Activated naive CD4-positive, alpha-beta T cell treated with anti-CD3 and anti-CD28 coated beads, Interleukin-2, amount 50 U/mL, for 24 hours (primary cell): ENCODE measurements at regions not wholly inside any gene's neighbourhood (a gene's known extent, or its start where the extent isn't known, plus 50 kb on each side); places are given as distances from the start of the nearest gene placed in this dataset.

ENCODE experiments used
- H3K27ac Mint-ChIP-seq: one replicate; pipeline ENCODE4 v1.8.0; 2021; ENCODE audit warnings: mild to moderate bottlenecking, mixed read lengths
- H3K27me3 Mint-ChIP-seq: one replicate; pipeline ENCODE4 v1.8.0; 2021; ENCODE audit warnings: mixed read lengths
- H3K36me3 Mint-ChIP-seq: one replicate; pipeline ENCODE4 v1.8.0; 2021; ENCODE audit warnings: mixed read lengths
- H3K4me1 Mint-ChIP-seq: one replicate; pipeline ENCODE4 v1.8.0; 2021; ENCODE audit warnings: mixed read lengths
- H3K4me3 Mint-ChIP-seq: one replicate; pipeline ENCODE4 v1.8.0; 2021; ENCODE audit warnings: mild to moderate bottlenecking, mixed read lengths
- H3K9me3 Mint-ChIP-seq: one replicate; pipeline ENCODE4 v1.8.0; 2021; ENCODE audit warnings: mixed read lengths

DNA sequence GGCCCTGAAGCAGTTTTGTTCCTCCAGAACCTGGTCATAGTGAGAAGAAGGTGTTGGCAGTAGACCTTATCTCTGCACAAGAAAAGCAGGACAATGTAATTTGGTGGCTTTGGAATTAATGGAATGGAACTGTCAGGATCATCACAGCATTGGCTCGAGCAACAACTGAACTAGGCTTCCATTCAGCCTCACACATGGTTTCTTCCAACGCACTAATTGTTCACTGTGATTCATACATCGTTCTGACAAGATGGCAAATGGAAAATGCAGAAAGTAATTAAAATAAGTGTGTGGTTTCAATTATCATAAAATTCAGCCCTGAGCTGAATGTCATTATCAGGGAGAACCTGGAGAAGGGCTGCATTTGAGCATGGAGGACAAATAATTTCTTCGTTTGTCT is 80.6 kb downstream of the MFSD1 start:
- Mint-ChIP-seq H3K4me1 (no peaks in the 10 kb centered on the region), H3K4me3 (no peak overlapping the region), H3K36me3 (peaks cover 2% of the 10 kb centered on the region), H3K27ac (no peak overlapping the region), H3K9me3 (peaks cover 12% of the 10 kb centered on the region), H3K27me3 (no peaks in the 10 kb centered on the region)

DNA sequence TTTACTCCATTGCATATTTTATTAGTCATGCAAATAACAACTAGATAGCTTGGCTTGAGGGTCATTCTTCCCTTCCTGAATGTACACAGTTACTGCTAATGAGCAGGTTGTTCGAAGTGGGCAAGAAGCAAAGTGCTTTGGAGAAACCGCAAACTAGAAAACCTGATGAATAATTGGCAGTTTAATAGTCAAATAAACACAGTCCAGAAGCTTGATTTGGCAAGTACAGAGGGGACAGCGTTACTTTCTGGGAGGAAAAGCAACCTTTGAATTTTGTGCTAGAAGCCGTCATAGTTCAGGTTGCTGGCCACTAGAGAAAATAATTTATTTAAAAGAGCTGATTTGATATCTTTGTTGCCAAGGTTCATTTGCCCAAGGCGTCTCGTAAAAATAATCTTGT is 94.9 kb downstream of the MFSD1 start:
- Mint-ChIP-seq H3K4me1 (no peaks in the 10 kb centered on the region), H3K27me3 (no peaks in the 10 kb centered on the region), H3K36me3 (no peaks in the 10 kb centered on the region), H3K27ac (no peak overlapping the region), H3K9me3 (no peaks in the 10 kb centered on the region), H3K4me3 (no peak overlapping the region)

- Mint-ChIP-seq H3K27me3 (peaks cover 5% of the 10 kb centered on the region), H3K4me1 (no peaks in the 10 kb centered on the region), H3K4me3 (no peak overlapping the region), H3K27ac (no peak overlapping the region), H3K36me3 (no peaks in the 10 kb centered on the region), H3K9me3 (no peaks in the 10 kb centered on the region)
Measured at GRCh38 chr3:158906749-158907148, 104.9 kb downstream of the MFSD1 start.

DNA sequence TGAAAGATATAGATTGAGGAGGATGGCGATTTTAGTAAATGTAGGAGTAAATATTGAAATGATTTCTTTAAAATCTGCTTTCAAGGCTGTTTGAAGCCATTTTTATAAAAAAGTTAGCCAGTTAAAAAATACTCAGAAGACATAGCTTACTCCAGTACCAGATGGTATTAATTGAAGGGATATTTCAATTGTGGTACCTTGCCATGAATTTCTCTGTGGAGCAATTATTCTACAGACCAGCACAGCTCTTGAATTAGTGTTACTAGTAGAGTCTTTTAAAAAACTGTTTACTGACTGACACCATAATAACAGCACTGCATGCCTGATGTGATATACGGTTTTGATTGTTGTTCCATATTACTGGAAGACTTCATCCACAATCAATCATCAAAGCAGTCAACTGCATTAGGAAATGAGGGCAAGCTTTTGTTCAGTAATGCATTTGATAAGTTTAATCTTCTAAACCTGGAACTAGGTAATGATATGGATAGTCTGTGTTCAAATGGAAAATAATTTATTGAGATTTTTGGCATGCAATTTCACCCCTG is 106.4 kb downstream of the MFSD1 start:
- Mint-ChIP-seq H3K27me3 (peaks cover 5% of the 10 kb centered on the region), H3K27ac (no peak overlapping the region), H3K36me3 (no peaks in the 10 kb centered on the region), H3K4me3 (no peak overlapping the region), H3K9me3 (no peaks in the 10 kb centered on the region), H3K4me1 (no peaks in the 10 kb centered on the region)

GRCh38 chr3:158909870-158910269 is 108.0 kb downstream of the MFSD1 start:
- H3K4me1 Mint-ChIP-seq, result no peaks in the 10 kb centered on the region
- no peak overlapping the region for H3K27ac Mint-ChIP-seq
- peaks cover 7% of the 10 kb centered on the region for H3K27me3 Mint-ChIP-seq
- no peaks in the 10 kb centered on the region for H3K9me3 Mint-ChIP-seq
- no peak overlapping the region for H3K4me3 Mint-ChIP-seq
- H3K36me3 Mint-ChIP-seq, result no peaks in the 10 kb centered on the region

DNA sequence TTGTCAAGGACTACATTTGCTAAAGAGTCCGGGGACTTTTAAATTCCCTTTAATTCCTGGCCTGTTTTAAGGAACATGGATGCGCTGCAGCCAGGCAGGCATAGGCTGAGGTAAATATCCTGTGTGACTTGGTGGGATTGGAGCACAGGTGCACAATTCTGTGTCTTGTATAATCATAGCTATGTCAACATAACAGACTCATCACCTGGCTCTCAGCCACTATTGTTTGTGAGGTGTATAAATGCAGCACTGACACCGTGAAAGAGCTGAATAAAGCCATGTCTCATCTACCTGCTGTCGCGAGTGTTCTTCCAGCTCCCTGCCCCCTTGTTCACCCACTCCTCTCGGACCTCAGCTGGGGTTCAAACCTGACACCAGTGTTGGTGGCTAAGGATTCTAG is 109.7 kb downstream of the MFSD1 start:
- Mint-ChIP-seq H3K27ac (no peak overlapping the region), H3K4me1 (no peaks in the 10 kb centered on the region), H3K27me3 (peaks cover 3% of the 10 kb centered on the region), H3K9me3 (no peaks in the 10 kb centered on the region), H3K4me3 (no peak overlapping the region), H3K36me3 (no peaks in the 10 kb centered on the region)

DNA sequence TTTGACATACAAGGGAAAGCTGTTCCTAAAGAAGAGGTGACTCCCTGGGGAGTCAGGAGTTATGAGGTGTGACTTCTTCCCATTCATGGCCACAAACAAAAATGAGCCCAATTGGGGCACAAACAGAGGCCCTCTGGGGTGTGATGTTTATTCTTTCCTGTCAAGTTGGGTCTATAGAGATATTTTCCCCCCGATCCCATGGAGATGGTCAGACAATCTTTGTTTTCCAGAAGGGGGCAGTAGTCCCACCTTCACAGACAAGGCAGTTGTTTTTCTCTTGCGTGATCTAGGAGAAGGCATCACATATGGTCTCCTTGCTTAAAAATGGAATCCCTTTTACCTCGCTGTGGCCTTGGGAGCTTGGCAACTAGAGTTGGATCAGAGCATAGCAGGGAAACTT is 110.3 kb downstream of the MFSD1 start:
- no peaks in the 10 kb centered on the region for H3K9me3 Mint-ChIP-seq
- H3K4me1 Mint-ChIP-seq, result no peaks in the 10 kb centered on the region
- no peak overlapping the region for H3K4me3 Mint-ChIP-seq
- H3K27ac Mint-ChIP-seq, result no peak overlapping the region
- H3K27me3 Mint-ChIP-seq, result peaks cover 3% of the 10 kb centered on the region
- H3K36me3 Mint-ChIP-seq, result no peaks in the 10 kb centered on the region

DNA sequence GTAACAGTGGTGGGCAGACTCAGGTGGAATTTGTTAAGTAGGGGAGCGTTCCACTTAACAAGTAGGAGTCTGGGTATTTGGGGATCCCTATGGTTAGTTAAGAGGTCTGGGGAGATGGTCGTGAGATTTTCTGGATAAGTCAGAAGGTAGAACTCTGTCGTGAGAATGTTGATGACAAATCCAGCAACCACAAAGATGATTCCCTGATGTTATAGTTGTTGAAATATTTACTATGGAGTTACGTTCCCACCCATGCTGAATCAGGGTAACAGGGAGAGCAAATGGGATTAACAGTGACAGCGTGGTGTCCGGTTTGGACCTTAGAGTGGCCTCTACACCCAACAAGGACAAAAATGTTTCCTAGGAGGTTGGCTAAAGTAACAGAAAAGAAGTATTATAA is 110.8 kb downstream of the MFSD1 start:
- peaks cover 3% of the 10 kb centered on the region for H3K27me3 Mint-ChIP-seq
- no peaks in the 10 kb centered on the region for H3K36me3 Mint-ChIP-seq
- no peak overlapping the region for H3K4me3 Mint-ChIP-seq
- H3K9me3 Mint-ChIP-seq, result no peaks in the 10 kb centered on the region
- H3K27ac Mint-ChIP-seq, result no peak overlapping the region
- H3K4me1 Mint-ChIP-seq, result no peaks in the 10 kb centered on the region

DNA sequence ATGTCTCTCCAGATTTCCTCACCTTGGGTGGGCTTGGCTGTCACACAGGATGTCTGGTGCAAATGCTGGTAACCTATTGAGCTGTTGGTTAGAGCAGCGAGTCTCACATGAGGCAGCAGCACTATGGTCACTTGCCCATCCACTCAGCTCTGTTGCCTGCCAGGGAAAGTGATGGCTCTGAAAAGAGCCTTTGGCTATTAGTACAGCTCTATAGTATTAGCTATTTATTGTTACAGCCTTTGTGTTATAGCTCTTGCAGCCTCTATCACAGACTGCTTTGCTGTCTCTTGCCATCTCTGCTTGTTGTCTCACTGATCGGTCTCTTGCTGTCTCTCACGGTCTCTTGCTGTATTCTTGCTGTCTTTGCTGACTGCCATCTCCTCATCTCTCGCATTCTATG is 114.3 kb downstream of the MFSD1 start:
- no peak overlapping the region for H3K4me3 Mint-ChIP-seq
- no peaks in the 10 kb centered on the region for H3K36me3 Mint-ChIP-seq
- no peaks in the 10 kb centered on the region for H3K4me1 Mint-ChIP-seq
- H3K9me3 Mint-ChIP-seq, result no peaks in the 10 kb centered on the region
- H3K27ac Mint-ChIP-seq, result no peak overlapping the region
- H3K27me3 Mint-ChIP-seq, result peaks cover 3% of the 10 kb centered on the region

DNA sequence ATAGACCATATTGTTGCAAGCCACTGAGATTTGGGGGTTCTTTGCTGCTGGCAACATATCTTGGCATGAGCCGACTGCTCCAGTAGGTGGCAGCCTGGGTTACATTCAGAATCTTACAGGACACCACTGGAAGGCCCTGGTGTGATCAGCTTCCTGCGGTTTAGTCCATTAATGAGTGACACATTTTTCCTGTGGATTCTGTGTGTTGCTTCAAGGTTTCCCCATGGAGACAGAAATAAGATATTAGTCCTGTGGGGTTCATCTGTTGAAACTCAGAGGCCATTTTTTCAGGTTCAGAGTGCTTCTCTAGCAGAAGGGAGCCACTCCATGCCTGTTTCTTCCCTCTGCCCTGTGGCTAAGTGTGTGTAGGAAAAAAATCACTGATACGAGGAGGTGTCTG is 116.2 kb downstream of the MFSD1 start:
- no peaks in the 10 kb centered on the region for H3K9me3 Mint-ChIP-seq
- H3K4me1 Mint-ChIP-seq, result no peaks in the 10 kb centered on the region
- no peaks in the 10 kb centered on the region for H3K36me3 Mint-ChIP-seq
- H3K4me3 Mint-ChIP-seq, result no peak overlapping the region
- H3K27ac Mint-ChIP-seq, result no peak overlapping the region
- H3K27me3 Mint-ChIP-seq, result peaks cover 3% of the 10 kb centered on the region

GRCh38 chr3:158918451-158918850 is 116.6 kb downstream of the MFSD1 start:
- H3K4me1 Mint-ChIP-seq, result no peaks in the 10 kb centered on the region
- H3K36me3 Mint-ChIP-seq, result no peaks in the 10 kb centered on the region
- peaks cover 3% of the 10 kb centered on the region for H3K27me3 Mint-ChIP-seq
- H3K27ac Mint-ChIP-seq, result no peak overlapping the region
- H3K4me3 Mint-ChIP-seq, result no peak overlapping the region
- H3K9me3 Mint-ChIP-seq, result no peaks in the 10 kb centered on the region

DNA sequence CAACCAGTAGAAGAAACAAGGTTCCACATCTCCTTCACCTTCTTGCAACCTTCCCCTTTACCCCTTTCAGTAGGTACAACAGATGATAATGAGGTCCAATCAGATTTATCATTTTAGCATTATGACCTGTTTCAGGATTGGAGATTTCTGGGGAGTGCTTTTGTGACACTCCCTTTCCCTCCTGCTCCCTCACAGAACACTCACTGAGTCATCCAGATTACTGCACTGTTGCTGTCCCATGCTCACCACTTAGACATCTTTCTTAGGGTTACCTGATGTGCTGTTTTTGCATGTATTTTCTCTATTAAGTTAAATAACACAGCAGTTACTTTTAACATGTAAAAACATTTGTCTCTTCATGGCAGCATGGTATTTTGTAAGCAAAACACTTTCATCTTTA is 118.5 kb downstream of the MFSD1 start:
- Mint-ChIP-seq H3K4me3 (no peak overlapping the region), H3K36me3 (no peaks in the 10 kb centered on the region), H3K27me3 (peaks cover 2% of the 10 kb centered on the region), H3K4me1 (no peaks in the 10 kb centered on the region), H3K27ac (no peak overlapping the region), H3K9me3 (no peaks in the 10 kb centered on the region)

- Mint-ChIP-seq H3K36me3 (peaks cover 3% of the 10 kb centered on the region), H3K4me1 (no peaks in the 10 kb centered on the region), H3K27ac (no peak overlapping the region), H3K4me3 (no peak overlapping the region), H3K9me3 (no peaks in the 10 kb centered on the region), H3K27me3 (peaks cover 3% of the 10 kb centered on the region)
Measured at GRCh38 chr3:158925021-158925420, 123.2 kb downstream of the MFSD1 start.

- H3K4me1 Mint-ChIP-seq, result no peaks in the 10 kb centered on the region
- H3K4me3 Mint-ChIP-seq, result no peak overlapping the region
- H3K27me3 Mint-ChIP-seq, result peaks cover 3% of the 10 kb centered on the region
- H3K9me3 Mint-ChIP-seq, result no peaks in the 10 kb centered on the region
- peaks cover 3% of the 10 kb centered on the region for H3K36me3 Mint-ChIP-seq
- no peak overlapping the region for H3K27ac Mint-ChIP-seq
Measured at GRCh38 chr3:158925828-158926494, 124.1 kb downstream of the MFSD1 start.

- Mint-ChIP-seq H3K27me3 (peaks cover 15% of the 10 kb centered on the region), H3K36me3 (no peaks in the 10 kb centered on the region), H3K9me3 (peaks cover 19% of the 10 kb centered on the region), H3K4me1 (no peaks in the 10 kb centered on the region), H3K4me3 (no peak overlapping the region), H3K27ac (no peak overlapping the region)
Measured at GRCh38 chr3:158935846-158936245, 134.0 kb downstream of the MFSD1 start.

- Mint-ChIP-seq H3K4me1 (no peaks in the 10 kb centered on the region), H3K9me3 (peaks cover 19% of the 10 kb centered on the region), H3K4me3 (no peak overlapping the region), H3K36me3 (no peaks in the 10 kb centered on the region), H3K27me3 (peaks cover 15% of the 10 kb centered on the region), H3K27ac (no peak overlapping the region)
Measured at GRCh38 chr3:158936530-158937113, 134.8 kb downstream of the MFSD1 start.
